Osteoblast (primary cell): ENCODE measurements at regions not wholly inside any gene's neighbourhood (a gene's known extent, or its start where the extent isn't known, plus 50 kb on each side); places are given as distances from the start of the nearest gene placed in this dataset.

Experiments
- DNase-seq: peaks from one replicate; pipeline ENCODE4 v3.0.0; 2011; ENCODE audit warnings: low spot score, mixed read lengths; ENCODE audit not compliant: insufficient read length; ENCODE audit errors: missing footprints
- H2AFZ ChIP-seq: 2 replicates; pipeline ENCODE4 v1.6.0; 2011; ENCODE audit warnings: mild to moderate bottlenecking, low read length
- H3K27ac ChIP-seq: 2 replicates; pipeline ENCODE4 v1.5.1; 2011; ENCODE audit warnings: mild to moderate bottlenecking, low read depth, low read length, moderate library complexity
- H3K27me3 ChIP-seq: 2 replicates; pipeline ENCODE4 v1.6.0; 2012; ENCODE audit warnings: mild to moderate bottlenecking, control low read depth, inconsistent platforms, low read length, moderate library complexity; ENCODE audit not compliant: insufficient read depth
- H3K36me3 ChIP-seq: 2 replicates; pipeline ENCODE4 v1.5.1; 2011; ENCODE audit warnings: mild to moderate bottlenecking, low read length, control low read depth, moderate library complexity; ENCODE audit not compliant: insufficient read depth
- H3K4me1 ChIP-seq: 2 replicates; pipeline ENCODE4 v1.5.1; 2011; ENCODE audit warnings: mild to moderate bottlenecking, low read length, control low read depth, moderate library complexity; ENCODE audit not compliant: insufficient read depth
- H3K4me2 ChIP-seq: 2 replicates; pipeline ENCODE4 v1.6.0; 2011; ENCODE audit warnings: mild to moderate bottlenecking, low read length; ENCODE audit not compliant: insufficient read depth
- H3K4me3 ChIP-seq: fragments of 200-600 bp; sonication (generic); 3 replicates; pipeline ENCODE4 v1.5.1; 2012; ENCODE audit warnings: mild to moderate bottlenecking, low read length, inconsistent platforms; ENCODE audit not compliant: insufficient read depth
- H3K79me2 ChIP-seq: 2 replicates; pipeline ENCODE4 v1.6.0; 2012; ENCODE audit warnings: mild to moderate bottlenecking, low read length, control low read depth, inconsistent platforms; ENCODE audit not compliant: insufficient read depth
- H3K9me3 ChIP-seq: 2 replicates; pipeline ENCODE4 v1.5.1; 2011; ENCODE audit warnings: low read depth, low read length, control low read depth
- H4K20me1 ChIP-seq: 2 replicates; pipeline ENCODE4 v1.6.0; 2012; ENCODE audit warnings: mild to moderate bottlenecking, low read length, control low read depth; ENCODE audit not compliant: insufficient read depth
- CTCF ChIP-seq: IDR thresholded peaks from 2 replicates; pipeline ENCODE4 v1.5.1; 2011; ENCODE audit warnings: mild to moderate bottlenecking, low read depth, low read length, moderate library complexity; ENCODE audit errors: extremely low read depth

DNA sequence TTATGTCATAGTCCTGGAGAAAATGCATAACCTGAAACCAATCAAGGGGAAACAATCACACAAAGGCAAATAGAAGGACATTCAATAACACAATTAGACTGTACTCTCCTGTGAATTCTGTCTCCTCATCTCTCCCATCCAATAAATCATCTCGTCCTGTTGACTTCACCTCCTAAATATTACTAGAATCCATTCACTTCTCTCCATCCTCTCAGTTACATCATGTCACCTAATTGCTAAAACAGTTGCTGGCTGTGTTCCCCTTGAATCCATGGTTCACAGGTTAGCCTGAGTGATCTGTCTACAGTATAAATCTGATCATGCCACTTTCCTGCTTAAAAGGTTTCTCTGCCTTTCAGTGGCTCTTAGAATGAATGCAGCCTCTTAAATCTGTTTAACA, 220.2 kb downstream of the TGFB2 start:
- Histone ChIP-seq H3K4me2 (no peak overlapping the region), H3K79me2 (no peaks in the 10 kb centered on the region), H4K20me1 (no peaks in the 10 kb centered on the region), H3K27me3 (no peaks in the 10 kb centered on the region), H3K4me1 (no peaks in the 10 kb centered on the region), H2AFZ (no peak overlapping the region), H3K4me3 (no peak overlapping the region), H3K36me3 (no peaks in the 10 kb centered on the region), H3K27ac (no peak overlapping the region), H3K9me3 (no peaks in the 10 kb centered on the region)
- TF ChIP-seq CTCF = no peak
- DNase-seq = no peak

DNA sequence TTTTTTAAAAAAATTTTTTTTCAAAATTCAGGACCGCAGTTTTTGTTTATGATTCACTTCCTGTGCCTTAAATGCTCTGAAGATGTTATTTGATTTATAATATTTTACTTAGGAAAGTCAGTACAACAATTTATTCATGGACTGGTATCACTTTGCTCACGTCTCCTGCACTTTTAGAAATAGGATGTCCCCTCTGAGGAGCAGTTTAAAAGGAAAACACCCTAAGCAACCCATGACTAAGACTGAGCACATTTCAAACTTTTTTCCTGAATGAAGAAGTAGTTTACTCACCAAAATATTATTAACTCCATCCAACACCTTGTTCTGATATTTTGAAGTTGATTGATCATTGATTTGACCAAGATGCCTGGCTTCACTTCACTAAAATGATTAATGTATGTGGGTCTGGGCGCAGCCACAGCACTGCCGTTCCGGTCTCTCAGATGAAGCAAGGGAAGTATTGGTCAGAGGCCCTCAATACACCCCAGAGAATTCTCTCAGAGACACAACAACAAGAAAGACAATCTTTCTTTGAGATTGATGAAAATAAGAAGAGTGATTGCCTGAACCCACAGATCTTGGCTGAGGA, 223.9 kb downstream of the TGFB2 start:
- H3K27me3 ChIP-seq = no peaks in the 10 kb centered on the region
- no peak overlapping the region for H3K4me3 ChIP-seq
- no peaks in the 10 kb centered on the region for H3K36me3 ChIP-seq
- H3K4me1 ChIP-seq = peaks cover 6% of the 10 kb centered on the region
- TF ChIP-seq CTCF = no peak
- no peaks in the 10 kb centered on the region for H3K79me2 ChIP-seq
- no peak overlapping the region for H3K4me2 ChIP-seq
- H3K9me3 ChIP-seq = no peaks in the 10 kb centered on the region
- no peak overlapping the region for H3K27ac ChIP-seq
- H2AFZ ChIP-seq = no peak overlapping the region
- H4K20me1 ChIP-seq = no peaks in the 10 kb centered on the region
- DNase-seq = peak; percentile 30

DNA sequence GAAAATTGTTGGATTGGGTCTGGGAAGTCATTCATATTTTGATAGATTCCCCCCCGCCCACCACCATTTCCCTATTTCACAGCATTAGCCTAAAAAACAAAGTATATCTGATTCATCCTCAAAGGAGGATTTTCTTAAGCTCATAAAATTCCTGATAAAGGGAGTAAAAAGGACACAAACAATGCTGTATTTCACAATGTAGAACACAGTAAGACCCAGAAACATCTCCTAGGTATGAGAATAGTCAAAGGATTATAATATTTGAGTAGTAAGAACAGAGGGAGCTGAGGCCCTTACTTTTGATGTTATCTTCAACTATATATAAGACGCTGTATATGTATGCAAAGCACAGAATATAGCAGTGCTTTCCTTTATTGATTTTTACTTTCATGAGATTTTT, 225.3 kb downstream of the TGFB2 start:
- Histone ChIP-seq H3K79me2 (no peaks in the 10 kb centered on the region), H3K4me3 (no peak overlapping the region), H3K27me3 (no peaks in the 10 kb centered on the region), H3K4me2 (no peak overlapping the region), H3K27ac (no peak overlapping the region), H2AFZ (no peak overlapping the region), H3K4me1 (peaks cover 7% of the 10 kb centered on the region), H4K20me1 (no peaks in the 10 kb centered on the region), H3K9me3 (no peaks in the 10 kb centered on the region), H3K36me3 (no peaks in the 10 kb centered on the region)
- no peak for DNase-seq
- no peak for TF ChIP-seq CTCF

- H3K4me3 ChIP-seq = no peak overlapping the region
- no peaks in the 10 kb centered on the region for H4K20me1 ChIP-seq
- H3K4me2 ChIP-seq = no peak overlapping the region
- H3K27ac ChIP-seq = no peak overlapping the region
- no peak for TF ChIP-seq CTCF
- DNase-seq = no peak
- no peak overlapping the region for H2AFZ ChIP-seq
- H3K27me3 ChIP-seq = no peaks in the 10 kb centered on the region
- H3K36me3 ChIP-seq = no peaks in the 10 kb centered on the region
- H3K79me2 ChIP-seq = no peaks in the 10 kb centered on the region
- H3K9me3 ChIP-seq = no peaks in the 10 kb centered on the region
- peaks cover 7% of the 10 kb centered on the region for H3K4me1 ChIP-seq
Observed at GRCh38 chr1:218571491-218571890, 226.4 kb downstream of the TGFB2 start.
